HL-60 (cell line): ENCODE measurements at regions not wholly inside any gene's neighbourhood (a gene's known extent, or its start where the extent isn't known, plus 50 kb on each side); places are given as distances from the start of the nearest gene placed in this dataset.

Source experiments
- DNase-seq, 2 experiments: peaks; one replicate each; pipeline ENCODE4 v3.0.0-alpha.2; 2010 to 2020; ENCODE audit warnings: low read depth in 1 of 2, low spot score in 1 of 2
- H3K27ac ChIP-seq: fragments of 250-450 bp; sonication (Bioruptor Pico); replicated peaks from 2 replicates; pipeline ENCODE4 v1.5.1; 2020; ENCODE audit warnings: mild to moderate bottlenecking, moderate library complexity
- H3K27me3 ChIP-seq: fragments of 250-450 bp; sonication (Bioruptor Pico); 2 replicates; pipeline ENCODE4 v1.5.1; 2021; ENCODE audit warnings: mild to moderate bottlenecking, moderate library complexity; ENCODE audit not compliant: insufficient read depth, poor library complexity, severe bottlenecking
- H3K4me3 ChIP-seq: replicated peaks from 2 replicates; pipeline ENCODE4 v1.5.1; 2011; ENCODE audit warnings: mild to moderate bottlenecking, control low read depth, low read length; ENCODE audit not compliant: insufficient read depth
- CTCF ChIP-seq: IDR thresholded peaks from one replicate; pipeline ENCODE4 v1.5.1; 2011; ENCODE audit warnings: low read length, control low read depth, inconsistent platforms; ENCODE audit not compliant: insufficient read depth
- GABPA ChIP-seq: IDR thresholded peaks from 2 replicates; pipeline ENCODE4 v1.6.1; 2012; ENCODE audit warnings: low read depth
- POLR2AphosphoS5 ChIP-seq: IDR thresholded peaks from 2 replicates; pipeline ENCODE4 v1.6.1; 2012; ENCODE audit warnings: low read depth
- REST ChIP-seq: IDR thresholded peaks from 2 replicates; pipeline ENCODE4 v1.6.1; 2012; ENCODE audit warnings: low read depth; ENCODE audit not compliant: insufficient replicate concordance
- SPI1 ChIP-seq: IDR thresholded peaks from 2 replicates; pipeline ENCODE4 v1.6.1; 2012; ENCODE audit warnings: low read depth, mild to moderate bottlenecking, borderline replicate concordance

DNA sequence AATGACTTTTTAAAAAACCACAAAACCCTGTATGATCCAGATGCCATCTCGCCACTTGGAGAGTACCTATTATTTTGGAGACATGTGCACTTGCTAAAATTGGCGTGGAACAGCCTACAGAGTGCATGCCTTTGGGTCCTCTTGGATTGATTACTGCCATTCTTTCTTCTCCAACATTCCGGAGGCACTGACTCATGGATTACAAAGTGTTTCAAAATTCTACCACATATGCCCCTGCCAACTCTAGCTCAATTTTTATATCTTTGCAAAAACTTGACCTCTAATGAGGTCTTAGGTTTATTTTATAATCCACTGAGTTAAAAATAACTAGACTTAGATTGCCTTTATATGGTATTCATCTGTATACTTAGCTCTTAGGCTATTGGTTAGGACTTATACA, 55.8 kb upstream of the KIF5B start:
- no peak overlapping the region for H3K4me3 ChIP-seq
- H3K27ac ChIP-seq = no peak overlapping the region
- no peaks in the 10 kb centered on the region for H3K27me3 ChIP-seq
- TF ChIP-seq GABPA (no peak), REST (no peak), SPI1 (no peak), POLR2AphosphoS5 (no peak), CTCF (no peak)
- DNase-seq = no peak

GRCh38 chr10:32111585-32111984, 55.4 kb upstream of the KIF5B start:
- Histone ChIP-seq H3K4me3 (no peak overlapping the region), H3K27ac (no peak overlapping the region), H3K27me3 (no peaks in the 10 kb centered on the region)
- no peak for DNase-seq
- no peak for TF ChIP-seq GABPA
- no peak for TF ChIP-seq CTCF
- TF ChIP-seq POLR2AphosphoS5 = no peak
- no peak for TF ChIP-seq SPI1
- TF ChIP-seq REST = no peak

- no peaks in the 10 kb centered on the region for H3K27me3 ChIP-seq
- no peak for DNase-seq
- no peak for TF ChIP-seq GABPA
- no peak overlapping the region for H3K4me3 ChIP-seq
- H3K27ac ChIP-seq = no peak overlapping the region
Measured at GRCh38 chr10:32110790-32111189, 54.6 kb upstream of the KIF5B start.

- Histone ChIP-seq H3K4me3 (no peak overlapping the region), H3K27me3 (no peaks in the 10 kb centered on the region), H3K27ac (no peak overlapping the region)
- TF ChIP-seq POLR2AphosphoS5 (no peak), SPI1 (no peak), GABPA (no peak), CTCF (no peak), REST (no peak)
- DNase-seq = no peak
Measured at GRCh38 chr10:32109603-32110002, 53.4 kb upstream of the KIF5B start.
